Keratinocyte (primary cell): ENCODE measurements at regions not wholly inside any gene's neighbourhood (a gene's known extent, or its start where the extent isn't known, plus 50 kb on each side); places are given as distances from the start of the nearest gene placed in this dataset.

Experiments
- CTCF ChIP-seq, 3 experiments: IDR thresholded peaks in 1 of 3; conservative IDR thresholded peaks in 1 of 3; optimal IDR thresholded peaks in 1 of 3; 2 replicates in 2 of 3; 3 replicates in 1 of 3; pipeline versions ENCODE3 to v1.5.1; 2011; ENCODE audit warnings: low read length in 3 of 3, mild to moderate bottlenecking in 3 of 3, moderate library complexity in 2 of 3, control low read depth in 1 of 3, inconsistent platforms in 1 of 3; ENCODE audit not compliant: insufficient read depth in 2 of 3; ENCODE audit errors: extremely low read depth in 1 of 3
- EZH2 ChIP-seq: IDR thresholded peaks from one replicate; pipeline ENCODE4 v1.6.1; 2012; ENCODE audit warnings: inconsistent platforms, mild to moderate bottlenecking, low read length, moderate library complexity

GRCh38 chr2:173753441-173753840 is 211.7 kb downstream of the SP3 start:
- TF ChIP-seq CTCF (optimal IDR thresholded peaks at IDR 0.05 in 1 of 3, IDR thresholded peaks at IDR 0.05 in 1 of 3, conservative IDR thresholded peaks at IDR 0.05 in 1 of 3; ENCODE audit: extremely low read depth in 1 of 3, insufficient read depth in 2 of 3, low read length in 3 of 3) (no peak), EZH2 (no peak)
